CD4-positive, alpha-beta T cell treated with Interleukin-4 for 1 hour (primary cell): ENCODE measurements at regions not wholly inside any gene's neighbourhood (a gene's known extent, or its start where the extent isn't known, plus 50 kb on each side); places are given as distances from the start of the nearest gene placed in this dataset.
A peak's percentile ranks its signal among the peaks of the same experiment; 100 is the strongest.

ENCODE experiments used
- DNase-seq, 2 donors: peaks; one replicate each; pipeline ENCODE4 v3.0.0-alpha.2; 2020 to 2022

GRCh38 chr2:168340931-168341330 lies 93.5 kb upstream of the STK39 start:
- no peak for DNase-seq

- no peak for DNase-seq
Observed at GRCh38 chr2:168343586-168343985, 96.2 kb upstream of the STK39 start.

GRCh38 chr2:168344706-168345105 lies 97.3 kb upstream of the STK39 start:
- no peak for DNase-seq

GRCh38 chr2:168345601-168346000 lies 98.2 kb upstream of the STK39 start:
- no peak for DNase-seq

- peak; percentile 67 to 71 for DNase-seq
Observed at GRCh38 chr2:168346725-168347477, 99.5 kb upstream of the STK39 start.

GRCh38 chr2:168348076-168348475 lies 100.7 kb upstream of the STK39 start:
- no peak for DNase-seq

- no peak for DNase-seq
Observed at GRCh38 chr2:168350380-168350779, 103.0 kb upstream of the STK39 start.

- no peak for DNase-seq
Observed at GRCh38 chr2:168353251-168353650, 102.8 kb upstream of the CERS6 start.

GRCh38 chr2:168354499-168354898 lies 101.6 kb upstream of the CERS6 start:
- DNase-seq, result no peak

- DNase-seq, result no peak
Observed at GRCh38 chr2:168355121-168355520, 101.0 kb upstream of the CERS6 start.

GRCh38 chr2:168355779-168356476 lies 100.1 kb upstream of the CERS6 start:
- no peak for DNase-seq

- DNase-seq, result no peak
Observed at GRCh38 chr2:168356477-168356835, 99.6 kb upstream of the CERS6 start.

GRCh38 chr2:168357797-168358472 lies 98.1 kb upstream of the CERS6 start:
- DNase-seq, result no peak

- no peak for DNase-seq
Observed at GRCh38 chr2:168359082-168359481, 97.0 kb upstream of the CERS6 start.

- DNase-seq, result no peak
Observed at GRCh38 chr2:168363347-168364092, 92.6 kb upstream of the CERS6 start.

GRCh38 chr2:168365094-168365621 lies 90.9 kb upstream of the CERS6 start:
- DNase-seq, result no peak

GRCh38 chr2:168369031-168369430 lies 87.0 kb upstream of the CERS6 start:
- no peak for DNase-seq

- DNase-seq, result no peak
Observed at GRCh38 chr2:168371273-168372019, 84.6 kb upstream of the CERS6 start.

- no peak for DNase-seq
Observed at GRCh38 chr2:168373468-168373867, 82.6 kb upstream of the CERS6 start.

GRCh38 chr2:168375195-168375798 lies 80.8 kb upstream of the CERS6 start:
- DNase-seq, result no peak

- DNase-seq, result peak; percentile 34 to 45
Observed at GRCh38 chr2:168378960-168379669, 77.0 kb upstream of the CERS6 start.
